Stimulated activated CD8-positive, alpha-beta memory T cell treated with anti-CD3 and anti-CD28 coated beads, Interleukin-2, amount 100 ng/mL, for 48 hours (primary cell): ENCODE measurements at regions not wholly inside any gene's neighbourhood (a gene's known extent, or its start where the extent isn't known, plus 50 kb on each side); places are given as distances from the start of the nearest gene placed in this dataset.

ENCODE experiments used
- DNase-seq, 2 donors: peaks; one replicate each; pipeline ENCODE4 v3.0.0-alpha.2; 2020; ENCODE audit warnings: low read depth in 2 of 2

DNA sequence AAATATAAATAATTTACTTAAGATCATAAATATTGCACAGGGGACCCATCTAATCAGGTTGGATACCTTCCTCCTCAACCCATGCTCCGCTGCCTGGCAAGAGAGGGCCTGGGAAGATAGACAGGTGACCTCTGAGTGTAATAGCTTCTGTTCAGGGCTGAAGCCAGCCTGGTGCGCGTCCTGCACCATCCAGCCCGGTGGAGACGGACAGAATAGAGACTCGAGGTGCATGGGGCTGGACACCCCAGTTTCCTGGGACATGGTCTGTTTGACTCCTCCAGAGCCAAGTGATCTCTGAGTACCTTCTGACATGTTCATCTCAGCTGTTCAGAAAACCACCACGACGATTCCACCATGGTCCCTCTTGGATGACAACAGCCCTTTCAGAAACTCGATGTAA, 209.3 kb upstream of the MYT1L start:
- DNase-seq: no peak

- DNase-seq: no peak
Measured at GRCh38 chr2:2536416-2537056, 205.5 kb upstream of the MYT1L start.

DNA sequence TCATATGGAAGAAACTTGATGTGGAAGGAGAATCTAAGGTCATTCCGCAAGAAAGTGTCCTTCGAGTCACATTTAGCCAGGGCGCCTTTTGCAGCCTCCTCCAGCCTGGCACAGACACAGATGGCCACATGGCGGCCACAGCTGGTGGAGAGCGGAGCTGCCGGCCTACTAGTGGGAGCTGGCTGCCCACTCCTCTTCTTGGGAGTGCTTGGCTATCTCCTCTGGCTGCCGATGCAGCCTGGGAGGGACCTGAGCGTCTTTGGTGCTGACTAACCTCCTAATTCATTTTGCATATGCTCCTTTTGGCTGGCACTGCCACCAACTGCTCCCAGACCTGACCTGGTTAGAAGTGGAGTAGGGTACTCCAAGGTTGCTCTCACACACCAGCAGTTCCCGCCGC, 199.3 kb upstream of the MYT1L start:
- DNase-seq: no peak

GRCh38 chr2:2528846-2529245, 197.8 kb upstream of the MYT1L start:
- no peak for DNase-seq

- DNase-seq: no peak
Measured at GRCh38 chr2:2527148-2527547, 196.1 kb upstream of the MYT1L start.

DNA sequence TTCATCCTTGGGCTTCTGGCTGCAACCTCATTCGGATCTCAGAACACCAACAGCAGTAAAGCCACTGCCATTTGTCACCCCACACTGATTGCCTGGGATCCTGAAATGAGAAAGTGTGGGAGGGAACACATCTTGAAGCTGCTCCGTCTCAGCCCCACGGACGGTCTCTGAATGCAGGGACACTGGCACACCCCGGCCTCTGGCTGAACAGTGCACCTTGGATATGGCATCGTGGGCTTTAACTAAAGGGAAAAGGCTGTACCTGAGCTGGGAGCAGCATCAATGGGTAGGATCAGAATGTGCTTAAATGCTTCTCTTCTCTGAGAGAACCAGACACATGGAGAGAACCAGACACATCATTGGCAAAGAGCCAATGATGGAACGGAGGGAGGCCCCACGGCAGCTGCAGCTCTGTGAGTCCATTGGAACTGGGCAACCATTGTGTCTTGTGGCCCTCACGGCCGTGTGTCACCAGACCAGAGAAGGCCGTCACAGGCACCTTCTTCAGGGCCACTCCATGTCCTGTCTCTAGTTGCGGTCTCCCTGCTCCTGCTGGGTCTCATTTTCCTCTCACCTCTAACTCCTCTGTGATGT, 193.4 kb upstream of the MYT1L start:
- no peak for DNase-seq

DNA sequence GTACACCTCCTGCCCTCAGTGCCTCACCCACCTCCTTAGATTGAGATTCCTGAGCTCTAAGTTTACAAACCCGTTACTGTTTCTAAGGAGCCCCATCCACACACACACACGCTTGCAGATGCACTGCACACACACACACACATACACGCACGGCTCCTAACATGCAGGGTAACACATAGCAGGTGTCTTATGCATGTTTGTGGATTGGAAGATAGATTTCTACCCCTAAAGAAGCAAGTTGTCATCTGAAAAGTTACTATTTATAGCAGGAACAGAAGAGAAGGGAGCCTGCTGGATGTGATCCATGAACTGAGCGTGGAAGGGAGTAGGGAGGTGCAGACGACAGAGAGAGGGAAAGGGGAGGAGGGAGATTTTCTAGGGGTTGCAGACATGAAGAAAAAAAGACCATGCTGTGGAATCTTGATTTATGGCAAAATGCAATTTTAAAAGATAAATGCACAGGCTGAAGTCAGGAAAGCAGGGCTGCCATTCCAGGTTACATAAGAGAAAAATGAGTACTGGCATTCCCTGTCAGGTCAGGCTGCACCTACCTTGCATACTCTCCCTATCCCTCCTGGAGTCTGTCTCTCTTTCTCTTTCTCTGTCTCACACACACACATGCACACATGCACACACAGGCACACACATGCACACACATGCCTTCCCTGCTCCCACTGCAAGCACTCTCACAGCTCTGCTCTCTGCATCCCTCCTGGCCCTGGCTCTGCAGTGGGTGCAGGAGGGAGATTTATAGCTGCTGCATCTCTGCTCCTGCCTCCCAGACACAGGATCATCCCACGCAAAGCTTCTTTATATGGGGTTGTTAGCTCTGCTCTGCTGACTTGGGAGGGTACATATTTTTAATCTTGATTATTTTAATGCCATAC, 192.6 kb upstream of the MYT1L start:
- DNase-seq: no peak

DNA sequence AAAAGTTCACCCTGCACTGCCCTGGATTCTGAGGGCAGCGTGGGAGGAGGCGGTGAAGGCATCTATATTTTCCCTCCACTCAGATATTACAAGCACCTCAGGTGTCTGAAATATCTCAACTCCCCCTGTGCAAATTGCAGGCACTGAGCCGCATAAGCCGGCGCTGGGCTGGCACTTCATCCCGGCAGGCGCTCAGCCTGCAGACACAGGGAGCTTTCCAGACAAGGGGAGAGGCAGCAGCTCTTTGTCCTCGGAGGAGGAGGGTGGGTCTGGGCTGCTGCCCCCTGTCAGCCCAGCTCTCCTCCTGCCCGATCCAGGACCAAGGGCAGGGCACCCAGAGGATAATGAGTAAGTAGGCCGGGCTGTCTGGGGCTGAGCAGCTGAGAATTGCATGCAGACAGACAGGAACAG, 189.3 kb upstream of the MYT1L start:
- DNase-seq: no peak

GRCh38 chr2:2519381-2519780, 188.3 kb upstream of the MYT1L start:
- DNase-seq: no peak

GRCh38 chr2:2517399-2517798, 186.3 kb upstream of the MYT1L start:
- no peak for DNase-seq

- DNase-seq: no peak
Measured at GRCh38 chr2:2516386-2516785, 185.3 kb upstream of the MYT1L start.

- DNase-seq: no peak
Measured at GRCh38 chr2:2512931-2513330, 181.9 kb upstream of the MYT1L start.

GRCh38 chr2:2507417-2507997, 176.4 kb upstream of the MYT1L start:
- no peak for DNase-seq

GRCh38 chr2:2506536-2506935, 175.5 kb upstream of the MYT1L start:
- no peak for DNase-seq

DNA sequence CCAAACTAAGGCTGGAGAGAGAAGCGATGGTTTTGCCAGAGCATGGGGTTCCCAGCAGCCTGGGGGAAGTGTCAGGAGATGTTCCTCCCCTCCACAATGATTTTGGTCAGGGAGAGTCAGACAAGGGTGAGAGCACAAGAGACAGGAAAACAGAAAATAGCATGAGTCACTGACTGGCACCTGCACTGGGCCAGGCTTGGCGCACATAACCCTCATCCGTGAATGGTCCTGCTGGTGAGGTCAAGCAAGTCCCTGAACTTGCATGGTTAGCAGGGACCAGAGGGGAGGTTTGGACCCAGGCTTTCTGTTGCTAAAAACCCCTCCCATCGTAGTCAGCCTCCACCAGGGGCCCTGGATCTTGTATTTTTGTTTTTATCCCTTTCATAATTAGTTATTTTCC, 174.5 kb upstream of the MYT1L start:
- DNase-seq: no peak

- DNase-seq: no peak
Measured at GRCh38 chr2:2503864-2504418, 172.9 kb upstream of the MYT1L start.

GRCh38 chr2:2502201-2502549, 171.1 kb upstream of the MYT1L start:
- DNase-seq: no peak

GRCh38 chr2:2501454-2502200, 170.6 kb upstream of the MYT1L start:
- no peak for DNase-seq

- no peak for DNase-seq
Measured at GRCh38 chr2:2495606-2496005, 164.5 kb upstream of the MYT1L start.

DNA sequence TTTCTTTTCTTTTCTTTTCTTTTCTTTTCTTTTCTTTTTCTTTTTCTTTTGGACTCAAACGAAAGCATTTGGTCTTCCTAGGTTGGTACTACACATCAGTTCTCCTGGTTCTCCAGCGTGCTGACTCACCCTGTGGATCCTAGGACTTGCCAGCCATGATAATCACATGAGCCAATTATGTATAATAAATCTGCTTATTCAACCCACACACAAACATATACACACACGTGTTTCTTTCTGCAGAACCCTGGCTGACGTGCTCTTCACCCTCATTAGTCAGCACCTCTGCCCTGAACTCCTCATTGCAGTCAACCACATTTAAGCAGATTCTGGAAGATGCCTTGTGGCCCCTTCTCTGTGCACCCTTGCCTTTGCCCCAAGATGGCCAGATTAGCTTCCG, 162.4 kb upstream of the MYT1L start:
- no peak for DNase-seq

GRCh38 chr2:2492800-2493199, 161.7 kb upstream of the MYT1L start:
- no peak for DNase-seq

- DNase-seq: no peak
Measured at GRCh38 chr2:2491964-2492363, 160.9 kb upstream of the MYT1L start.
